Liver (tissue), 8 donors: ENCODE measurements at regions not wholly inside any gene's neighbourhood (a gene's known extent, or its start where the extent isn't known, plus 50 kb on each side); places are given as distances from the start of the nearest gene placed in this dataset.

ENCODE experiments used
- DNase-seq: peaks from one replicate; pipeline ENCODE4 v3.0.0-alpha.2; 2017; ENCODE audit warnings: low spot score
- H3K27ac ChIP-seq, 2 donors: one replicate each; pipeline ENCODE4 v1.7.0; 2013; ENCODE audit warnings: inconsistent platforms in 2 of 2, low read length in 2 of 2, control low read depth in 1 of 2, low read depth in 1 of 2, mild to moderate bottlenecking in 1 of 2
- H3K27me3 ChIP-seq, 4 donors: one replicate each; pipeline versions ENCODE4 v1.6.1 to v1.7.0; 2013; ENCODE audit warnings: low read length in 3 of 4, inconsistent platforms in 1 of 4, mild to moderate bottlenecking in 1 of 4, moderate library complexity in 1 of 4; ENCODE audit not compliant: control insufficient read depth in 4 of 4, insufficient read depth in 4 of 4
- H3K36me3 ChIP-seq, 4 donors: one replicate each; pipeline versions ENCODE4 v1.6.1 to v1.7.0; 2013; ENCODE audit warnings: low read length in 3 of 4, mild to moderate bottlenecking in 3 of 4, low read depth in 1 of 4, moderate library complexity in 1 of 4; ENCODE audit not compliant: control insufficient read depth in 4 of 4, insufficient read depth in 3 of 4
- H3K4me1 ChIP-seq, 4 donors: one replicate each; pipeline versions ENCODE4 v1.6.1 to v1.7.0; 2013; ENCODE audit warnings: low read length in 3 of 4, mild to moderate bottlenecking in 3 of 4, moderate library complexity in 1 of 4; ENCODE audit not compliant: control insufficient read depth in 4 of 4, insufficient read depth in 4 of 4
- H3K4me3 ChIP-seq, 3 donors: one replicate each; pipeline versions ENCODE4 v1.6.1 to v1.7.0; 2013; ENCODE audit warnings: low read length in 3 of 3, control low read depth in 1 of 3, low read depth in 1 of 3, mild to moderate bottlenecking in 1 of 3
- H3K9ac ChIP-seq, 2 donors: one replicate each; pipeline ENCODE4 v1.7.0; 2013; ENCODE audit warnings: low read length in 2 of 2, mild to moderate bottlenecking in 2 of 2, moderate library complexity in 2 of 2, control low read depth in 1 of 2, low read depth in 1 of 2
- H3K9me3 ChIP-seq, 4 donors: one replicate each; pipeline versions ENCODE4 v1.6.1 to v1.7.0; 2013; ENCODE audit warnings: low read length in 3 of 4; ENCODE audit not compliant: control insufficient read depth in 4 of 4
- ATF3 ChIP-seq: IDR thresholded peaks from 2 replicates; pipeline ENCODE4 v1.6.1; 2016; ENCODE audit warnings: antibody characterized with exemption
- EGR1 ChIP-seq, 2 donors: IDR thresholded peaks; 2 replicates each; pipeline ENCODE4 v1.6.1; 2016 to 2018; ENCODE audit warnings: antibody characterized with exemption in 2 of 2, low read depth in 2 of 2
- FOXA1 ChIP-seq: IDR thresholded peaks from 2 replicates; pipeline ENCODE4 v1.6.1; 2016; ENCODE audit warnings: antibody characterized with exemption
- FOXA2 ChIP-seq: IDR thresholded peaks from 2 replicates; pipeline ENCODE4 v1.6.1; 2016; ENCODE audit warnings: antibody characterized with exemption
- GABPA ChIP-seq, 2 donors: IDR thresholded peaks in 1 of 2; conservative IDR thresholded peaks in 1 of 2; 2 replicates each; pipeline ENCODE4 v1.6.1; 2016; ENCODE audit warnings: antibody characterized with exemption in 2 of 2, mild to moderate bottlenecking in 1 of 2, moderate library complexity in 1 of 2
- HNF4A ChIP-seq, 2 donors: conservative IDR thresholded peaks; 2 replicates each; pipeline ENCODE4 v1.6.1; 2016; ENCODE audit warnings: antibody characterized with exemption in 2 of 2, mild to moderate bottlenecking in 2 of 2
- JUND ChIP-seq, 2 donors: IDR thresholded peaks; 2 replicates each; pipeline ENCODE4 v1.6.1; 2016; ENCODE audit warnings: antibody characterized with exemption in 2 of 2
- NR2F2 ChIP-seq: IDR thresholded peaks from 2 replicates; pipeline ENCODE4 v1.6.1; 2016; ENCODE audit warnings: antibody characterized with exemption
- RAD21 ChIP-seq, 2 donors: IDR thresholded peaks; 2 replicates each; pipeline ENCODE4 v1.6.1; 2016; ENCODE audit warnings: antibody characterized with exemption in 2 of 2, mild to moderate bottlenecking in 2 of 2
- REST ChIP-seq: IDR thresholded peaks from 2 replicates; pipeline ENCODE4 v1.6.1; 2016; ENCODE audit warnings: antibody characterized with exemption, mild to moderate bottlenecking
- RXRA ChIP-seq, 2 donors: IDR thresholded peaks; 2 replicates each; pipeline ENCODE4 v1.6.1; 2017 to 2018; ENCODE audit warnings: antibody characterized with exemption in 2 of 2, mild to moderate bottlenecking in 1 of 2
- SP1 ChIP-seq: IDR thresholded peaks from 2 replicates; pipeline ENCODE4 v1.6.1; 2018; ENCODE audit warnings: antibody characterized with exemption, mild to moderate bottlenecking
- TAF1 ChIP-seq: conservative IDR thresholded peaks from 2 replicates; pipeline ENCODE4 v1.6.1; 2016; ENCODE audit warnings: antibody characterized with exemption, mild to moderate bottlenecking
- YY1 ChIP-seq: IDR thresholded peaks from 2 replicates; pipeline ENCODE4 v1.6.1; 2016; ENCODE audit warnings: antibody characterized with exemption, mild to moderate bottlenecking
- WGBS: extraction: QIAGEN DNeasy Blood & Tissue Kit; methylation state at CpG from one replicate; pipeline ENCODE4 v1.1.7; 2013; 5-methylcytosine and 5-hydroxymethylcytosine counted together
- TF ChIP-seq, protein P1 (sequence below): IDR thresholded peaks from 2 replicates; pipeline ENCODE4 v1.6.1; 2016; ENCODE audit warnings: antibody characterized with exemption
- TF ChIP-seq, protein P2 (sequence below): IDR thresholded peaks from 2 replicates; pipeline ENCODE4 v1.6.1; 2016; ENCODE audit warnings: antibody characterized with exemption
- TF ChIP-seq, protein P3 (sequence below): fragments of 150-350 bp; IDR thresholded peaks from 2 replicates; pipeline ENCODE4 v1.5.1; 2017; ENCODE audit warnings: improper control_type of control experiment, low read depth, low read length; ENCODE audit not compliant: missing input control
- donor health status: healthy.
- donor health status: healthy.
- donor health status: healthy.
- donor health status: healthy.
- donor health status: healthy.

- TF ChIP-seq, protein P1, sequence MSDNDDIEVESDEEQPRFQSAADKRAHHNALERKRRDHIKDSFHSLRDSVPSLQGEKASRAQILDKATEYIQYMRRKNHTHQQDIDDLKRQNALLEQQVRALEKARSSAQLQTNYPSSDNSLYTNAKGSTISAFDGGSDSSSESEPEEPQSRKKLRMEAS, result no peak
- no peak for TF ChIP-seq TAF1
- TF ChIP-seq YY1, result no peak
- no peak for TF ChIP-seq EGR1 (IDR thresholded peaks at IDR 0.05; ENCODE audit: low read depth in 2 of 2)
- TF ChIP-seq, protein P2, sequence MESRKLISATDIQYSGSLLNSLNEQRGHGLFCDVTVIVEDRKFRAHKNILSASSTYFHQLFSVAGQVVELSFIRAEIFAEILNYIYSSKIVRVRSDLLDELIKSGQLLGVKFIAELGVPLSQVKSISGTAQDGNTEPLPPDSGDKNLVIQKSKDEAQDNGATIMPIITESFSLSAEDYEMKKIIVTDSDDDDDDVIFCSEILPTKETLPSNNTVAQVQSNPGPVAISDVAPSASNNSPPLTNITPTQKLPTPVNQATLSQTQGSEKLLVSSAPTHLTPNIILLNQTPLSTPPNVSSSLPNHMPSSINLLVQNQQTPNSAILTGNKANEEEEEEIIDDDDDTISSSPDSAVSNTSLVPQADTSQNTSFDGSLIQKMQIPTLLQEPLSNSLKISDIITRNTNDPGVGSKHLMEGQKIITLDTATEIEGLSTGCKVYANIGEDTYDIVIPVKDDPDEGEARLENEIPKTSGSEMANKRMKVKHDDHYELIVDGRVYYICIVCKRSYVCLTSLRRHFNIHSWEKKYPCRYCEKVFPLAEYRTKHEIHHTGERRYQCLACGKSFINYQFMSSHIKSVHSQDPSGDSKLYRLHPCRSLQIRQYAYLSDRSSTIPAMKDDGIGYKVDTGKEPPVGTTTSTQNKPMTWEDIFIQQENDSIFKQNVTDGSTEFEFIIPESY, result no peak
- no peak for TF ChIP-seq SP1
- TF ChIP-seq ATF3, result no peak
- no peak for TF ChIP-seq GABPA (IDR thresholded peaks at IDR 0.05 in 1 of 2, conservative IDR thresholded peaks at IDR 0.05 in 1 of 2)
- TF ChIP-seq, protein P3, sequence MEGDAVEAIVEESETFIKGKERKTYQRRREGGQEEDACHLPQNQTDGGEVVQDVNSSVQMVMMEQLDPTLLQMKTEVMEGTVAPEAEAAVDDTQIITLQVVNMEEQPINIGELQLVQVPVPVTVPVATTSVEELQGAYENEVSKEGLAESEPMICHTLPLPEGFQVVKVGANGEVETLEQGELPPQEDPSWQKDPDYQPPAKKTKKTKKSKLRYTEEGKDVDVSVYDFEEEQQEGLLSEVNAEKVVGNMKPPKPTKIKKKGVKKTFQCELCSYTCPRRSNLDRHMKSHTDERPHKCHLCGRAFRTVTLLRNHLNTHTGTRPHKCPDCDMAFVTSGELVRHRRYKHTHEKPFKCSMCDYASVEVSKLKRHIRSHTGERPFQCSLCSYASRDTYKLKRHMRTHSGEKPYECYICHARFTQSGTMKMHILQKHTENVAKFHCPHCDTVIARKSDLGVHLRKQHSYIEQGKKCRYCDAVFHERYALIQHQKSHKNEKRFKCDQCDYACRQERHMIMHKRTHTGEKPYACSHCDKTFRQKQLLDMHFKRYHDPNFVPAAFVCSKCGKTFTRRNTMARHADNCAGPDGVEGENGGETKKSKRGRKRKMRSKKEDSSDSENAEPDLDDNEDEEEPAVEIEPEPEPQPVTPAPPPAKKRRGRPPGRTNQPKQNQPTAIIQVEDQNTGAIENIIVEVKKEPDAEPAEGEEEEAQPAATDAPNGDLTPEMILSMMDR, result no peak
- TF ChIP-seq JUND (IDR thresholded peaks at IDR 0.05), result no peak
- TF ChIP-seq HNF4A (conservative IDR thresholded peaks at IDR 0.05), result no peak
- no peak for TF ChIP-seq RAD21 (IDR thresholded peaks at IDR 0.05)
- TF ChIP-seq FOXA1, result no peak
- no peak for TF ChIP-seq FOXA2
- TF ChIP-seq NR2F2, result no peak
- no peak for TF ChIP-seq RXRA (IDR thresholded peaks at IDR 0.05)
- TF ChIP-seq REST, result no peak
- Histone ChIP-seq H3K4me1 (no peaks in the 10 kb centered on the region), H3K4me3 (no peak overlapping the region), H3K9ac (no peak overlapping the region), H3K27ac (no peak overlapping the region), H3K36me3 (no peaks in the 10 kb centered on the region), H3K9me3 (no peaks in the 10 kb centered on the region), H3K27me3 (no peaks in the 10 kb centered on the region)
- WGBS, result 74% methylated on average over 7 of the region's 7 CpGs
- no peak for DNase-seq
Observed at GRCh38 chr10:35986756-35987502, 344.8 kb upstream of the FZD8 start.
